HEK293T (cell line): ENCODE measurements at regions not wholly inside any gene's neighbourhood (a gene's known extent, or its start where the extent isn't known, plus 50 kb on each side); places are given as distances from the start of the nearest gene placed in this dataset.

Experiments
- ARNT ChIP-seq: fragments of 450-650 bp; IDR thresholded peaks from 2 replicates; pipeline ENCODE4 v1.6.1; 2017; ENCODE audit warnings: mild to moderate bottlenecking
- BHLHE40 ChIP-seq: fragments of 450-650 bp; IDR thresholded peaks from 2 replicates; pipeline ENCODE4 v1.6.1; 2016; ENCODE audit warnings: mild to moderate bottlenecking, moderate library complexity, borderline replicate concordance
- FOXK2 ChIP-seq: fragments of 450-650 bp; IDR thresholded peaks from 2 replicates; pipeline ENCODE4 v1.6.1; 2016; ENCODE audit warnings: mild to moderate bottlenecking
- FOXM1 ChIP-seq: fragments of 450-650 bp; IDR thresholded peaks from 2 replicates; pipeline ENCODE4 v1.6.1; 2017; ENCODE audit warnings: mild to moderate bottlenecking, borderline replicate concordance
- L3MBTL2 ChIP-seq: fragments of 450-650 bp; conservative IDR thresholded peaks from 2 replicates; pipeline ENCODE4 v1.6.1; 2016; ENCODE audit warnings: mild to moderate bottlenecking
- LEF1 ChIP-seq: fragments of 450-650 bp; IDR thresholded peaks from 2 replicates; pipeline ENCODE4 v1.6.1; 2017; ENCODE audit warnings: mild to moderate bottlenecking, borderline replicate concordance
- NFRKB ChIP-seq: fragments of 450-650 bp; IDR thresholded peaks from 2 replicates; pipeline ENCODE4 v1.6.1; 2016; ENCODE audit warnings: mild to moderate bottlenecking, moderate library complexity
- PKNOX1 ChIP-seq: fragments of 450-650 bp; IDR thresholded peaks from 2 replicates; pipeline ENCODE4 v1.6.1; 2016
- SP1 ChIP-seq: fragments of 450-650 bp; IDR thresholded peaks from 2 replicates; pipeline ENCODE4 v1.6.1; 2017
- SUZ12 ChIP-seq: fragments of 450-650 bp; IDR thresholded peaks from 2 replicates; pipeline ENCODE4 v1.6.1; 2016; ENCODE audit warnings: mild to moderate bottlenecking
- TARDBP ChIP-seq: fragments of 450-650 bp; IDR thresholded peaks from 2 replicates; pipeline ENCODE4 v1.6.1; 2016
- ZNF384 ChIP-seq: fragments of 450-650 bp; IDR thresholded peaks from 2 replicates; pipeline ENCODE4 v1.6.1; 2016

- TF ChIP-seq BHLHE40 (no peak), SP1 (no peak), PKNOX1 (no peak), ZNF384 (no peak), FOXM1 (no peak), TARDBP (no peak), SUZ12 (no peak), FOXK2 (no peak), ARNT (no peak), NFRKB (no peak), L3MBTL2 (no peak), LEF1 (no peak)
Observed at GRCh38 chr7:109497053-109497452, 927.4 kb downstream of the DNAJB9 start.
